Suprapubic skin (tissue), 4 donors: ENCODE measurements at regions not wholly inside any gene's neighbourhood (a gene's known extent, or its start where the extent isn't known, plus 50 kb on each side); places are given as distances from the start of the nearest gene placed in this dataset.

ENCODE experiments used
- DNase-seq, 2 donors: peaks; one replicate each; pipeline ENCODE4 v3.0.0-alpha.2; 2019; ENCODE audit warnings: low spot score in 2 of 2
- H3K27ac ChIP-seq: fragments of 200-600 bp; sonication (generic); one replicate; pipeline ENCODE4 v1.5.1; 2019
- H3K27me3 ChIP-seq: fragments of 200-600 bp; sonication (generic); one replicate; pipeline ENCODE4 v1.5.1; 2019
- H3K36me3 ChIP-seq: fragments of 200-600 bp; sonication (generic); one replicate; pipeline ENCODE4 v1.5.1; 2019
- H3K4me1 ChIP-seq: fragments of 200-600 bp; sonication (generic); one replicate; pipeline ENCODE4 v1.5.1; 2019
- H3K4me3 ChIP-seq: fragments of 200-600 bp; sonication (generic); one replicate; pipeline ENCODE4 v1.5.1; 2019; ENCODE audit warnings: mild to moderate bottlenecking
- H3K9me3 ChIP-seq: fragments of 200-600 bp; sonication (generic); one replicate; pipeline ENCODE4 v1.5.1; 2019
- EP300 ChIP-seq: sonication (generic); formaldehyde crosslinking; IDR thresholded peaks from one replicate; pipeline ENCODE4 v1.6.1; 2017; ENCODE audit warnings: antibody characterized with exemption
- POLR2A ChIP-seq, 2 donors: fragments of 450-650 bp; IDR thresholded peaks; one replicate each; pipeline ENCODE4 v1.6.1; 2017; ENCODE audit warnings: antibody characterized with exemption in 2 of 2, mild to moderate bottlenecking in 2 of 2, moderate library complexity in 2 of 2
- POLR2AphosphoS5 ChIP-seq, 3 donors: sonication (generic); formaldehyde crosslinking; IDR thresholded peaks; one replicate each; pipeline ENCODE4 v1.6.1; 2017; ENCODE audit warnings: antibody characterized with exemption in 3 of 3
- WGBS: methylation state at CpG from one replicate; pipeline ENCODE4 v1.1.5; 2018; 5-methylcytosine and 5-hydroxymethylcytosine counted together
- TF ChIP-seq, protein P1 (sequence below), 2 donors: fragments of 200-600 bp in 1 of 2; fragments of 450-650 bp in 1 of 2; sonication (generic) in 1 of 2; IDR thresholded peaks; one replicate each; pipeline ENCODE4 v1.5.1; 2016 to 2019; ENCODE audit warnings: antibody characterized with exemption in 2 of 2, mild to moderate bottlenecking in 1 of 2, moderate library complexity in 1 of 2

DNA sequence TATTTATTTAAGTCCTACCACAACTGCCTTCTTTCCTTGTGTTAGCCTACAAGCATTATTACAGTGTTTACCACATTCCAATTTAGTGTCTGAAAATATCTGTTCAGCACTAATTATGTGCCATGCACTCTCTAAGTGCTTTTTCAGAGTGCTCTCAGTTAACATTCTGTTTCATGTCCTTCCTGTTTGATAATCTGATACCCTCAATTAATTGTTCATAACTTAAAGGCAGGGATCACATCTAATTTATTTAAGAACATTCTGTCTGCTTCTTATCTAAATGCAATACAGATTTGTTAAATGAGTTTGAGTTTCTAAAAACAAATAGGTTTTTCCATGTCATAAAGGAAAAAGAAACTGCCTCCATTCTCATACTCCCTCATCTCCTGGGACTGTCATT, 649.6 kb upstream of the ATXN8OS start:
- Histone ChIP-seq H3K4me3 (no peak overlapping the region), H3K9me3 (peaks cover 3% of the 10 kb centered on the region), H3K36me3 (no peaks in the 10 kb centered on the region), H3K27ac (no peak overlapping the region), H3K27me3 (no peaks in the 10 kb centered on the region), H3K4me1 (no peaks in the 10 kb centered on the region)
- DNase-seq = no peak
- TF ChIP-seq, protein P1, sequence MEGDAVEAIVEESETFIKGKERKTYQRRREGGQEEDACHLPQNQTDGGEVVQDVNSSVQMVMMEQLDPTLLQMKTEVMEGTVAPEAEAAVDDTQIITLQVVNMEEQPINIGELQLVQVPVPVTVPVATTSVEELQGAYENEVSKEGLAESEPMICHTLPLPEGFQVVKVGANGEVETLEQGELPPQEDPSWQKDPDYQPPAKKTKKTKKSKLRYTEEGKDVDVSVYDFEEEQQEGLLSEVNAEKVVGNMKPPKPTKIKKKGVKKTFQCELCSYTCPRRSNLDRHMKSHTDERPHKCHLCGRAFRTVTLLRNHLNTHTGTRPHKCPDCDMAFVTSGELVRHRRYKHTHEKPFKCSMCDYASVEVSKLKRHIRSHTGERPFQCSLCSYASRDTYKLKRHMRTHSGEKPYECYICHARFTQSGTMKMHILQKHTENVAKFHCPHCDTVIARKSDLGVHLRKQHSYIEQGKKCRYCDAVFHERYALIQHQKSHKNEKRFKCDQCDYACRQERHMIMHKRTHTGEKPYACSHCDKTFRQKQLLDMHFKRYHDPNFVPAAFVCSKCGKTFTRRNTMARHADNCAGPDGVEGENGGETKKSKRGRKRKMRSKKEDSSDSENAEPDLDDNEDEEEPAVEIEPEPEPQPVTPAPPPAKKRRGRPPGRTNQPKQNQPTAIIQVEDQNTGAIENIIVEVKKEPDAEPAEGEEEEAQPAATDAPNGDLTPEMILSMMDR (IDR thresholded peaks at IDR 0.05) = no peak
- TF ChIP-seq POLR2A (IDR thresholded peaks at IDR 0.05) (no peak), EP300 (no peak), POLR2AphosphoS5 (IDR thresholded peaks at IDR 0.05) (no peak)

DNA sequence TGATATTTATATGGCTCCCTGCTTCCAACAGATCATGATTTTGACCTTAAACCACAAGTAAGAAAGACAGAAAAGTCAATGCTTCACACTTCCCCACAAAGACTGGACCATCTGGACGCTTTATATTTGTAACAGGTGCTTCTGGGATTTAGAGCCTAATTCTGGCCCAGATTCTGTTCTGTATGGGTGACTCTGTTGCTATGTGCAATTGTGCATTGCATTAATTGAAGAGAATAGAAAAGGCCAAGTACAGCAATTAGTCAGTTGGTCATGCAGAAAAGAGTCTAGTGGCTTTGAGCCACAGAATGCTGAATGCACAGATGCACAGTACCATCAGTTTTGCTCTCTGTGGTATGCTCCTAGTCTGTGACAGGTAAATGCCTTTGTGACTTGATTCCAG, 657.4 kb upstream of the ATXN8OS start:
- Histone ChIP-seq H3K4me1 (no peaks in the 10 kb centered on the region), H3K27ac (no peak overlapping the region), H3K27me3 (no peaks in the 10 kb centered on the region), H3K9me3 (peaks cover 4% of the 10 kb centered on the region), H3K36me3 (no peaks in the 10 kb centered on the region), H3K4me3 (no peak overlapping the region)
- no peak for TF ChIP-seq EP300
- TF ChIP-seq POLR2AphosphoS5 (IDR thresholded peaks at IDR 0.05) = no peak
- TF ChIP-seq, protein P1 (IDR thresholded peaks at IDR 0.05) = no peak
- no peak for TF ChIP-seq POLR2A (IDR thresholded peaks at IDR 0.05)
- no peak for DNase-seq
- 74% methylated on average over 1 of the region's 1 CpG for whole genome bisulfite sequencing

DNA sequence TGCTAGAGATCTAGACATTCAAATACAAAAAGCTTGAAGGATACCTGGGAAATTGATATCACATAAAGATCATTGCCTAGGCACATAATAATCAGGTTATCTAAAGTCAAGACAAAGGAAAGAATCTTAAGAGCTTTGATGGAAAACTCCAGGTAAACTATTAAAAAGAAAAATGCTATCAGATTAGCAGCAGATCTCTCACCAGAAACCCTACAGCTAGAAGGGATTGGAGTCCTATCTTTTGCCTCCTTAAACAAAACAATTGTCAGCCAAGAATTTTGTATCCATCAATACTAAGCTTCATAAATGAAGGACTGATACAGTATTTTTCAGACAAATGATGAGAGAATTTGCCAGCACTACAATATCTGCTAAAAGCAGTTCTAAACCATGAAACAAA, 682.4 kb upstream of the ATXN8OS start:
- H3K4me1 ChIP-seq = no peaks in the 10 kb centered on the region
- no peak for DNase-seq
- no peak overlapping the region for H3K27ac ChIP-seq
- H3K4me3 ChIP-seq = no peak overlapping the region
- H3K27me3 ChIP-seq = no peaks in the 10 kb centered on the region
- H3K9me3 ChIP-seq = peaks cover 28% of the 10 kb centered on the region
- H3K36me3 ChIP-seq = no peaks in the 10 kb centered on the region
- TF ChIP-seq, protein P1 (IDR thresholded peaks at IDR 0.05) = no peak
- no peak for TF ChIP-seq POLR2A (IDR thresholded peaks at IDR 0.05)
- TF ChIP-seq EP300 = no peak
- TF ChIP-seq POLR2AphosphoS5 (IDR thresholded peaks at IDR 0.05) = no peak

DNA sequence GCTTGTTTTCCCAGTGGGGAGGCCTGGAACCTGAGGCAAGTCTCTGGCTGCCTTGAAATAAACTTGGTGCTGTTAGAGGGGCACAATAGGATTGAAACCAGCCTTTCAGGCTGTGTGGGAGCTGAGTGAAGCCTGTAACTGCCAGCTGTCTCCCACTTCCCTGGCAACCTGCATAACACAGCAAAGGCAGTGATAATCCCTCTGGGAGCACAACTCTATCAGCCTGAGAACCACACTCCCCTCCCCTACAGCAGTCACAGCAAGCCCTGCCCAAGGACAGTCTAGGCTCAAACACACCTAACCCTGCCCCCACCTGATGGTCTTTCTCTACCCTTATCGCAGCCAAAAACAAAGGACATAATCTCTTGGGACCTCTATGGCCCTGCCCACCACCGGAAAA, 683.8 kb upstream of the ATXN8OS start:
- TF ChIP-seq POLR2A (IDR thresholded peaks at IDR 0.05) (no peak), EP300 (no peak), POLR2AphosphoS5 (IDR thresholded peaks at IDR 0.05) (no peak)
- TF ChIP-seq, protein P1 (IDR thresholded peaks at IDR 0.05) = no peak
- Histone ChIP-seq H3K36me3 (no peaks in the 10 kb centered on the region), H3K9me3 (peaks cover 28% of the 10 kb centered on the region), H3K4me1 (no peaks in the 10 kb centered on the region), H3K4me3 (no peak overlapping the region), H3K27me3 (no peaks in the 10 kb centered on the region), H3K27ac (no peak overlapping the region)
- 92% methylated on average over 2 of the region's 2 CpGs for WGBS
- DNase-seq = no peak

DNA sequence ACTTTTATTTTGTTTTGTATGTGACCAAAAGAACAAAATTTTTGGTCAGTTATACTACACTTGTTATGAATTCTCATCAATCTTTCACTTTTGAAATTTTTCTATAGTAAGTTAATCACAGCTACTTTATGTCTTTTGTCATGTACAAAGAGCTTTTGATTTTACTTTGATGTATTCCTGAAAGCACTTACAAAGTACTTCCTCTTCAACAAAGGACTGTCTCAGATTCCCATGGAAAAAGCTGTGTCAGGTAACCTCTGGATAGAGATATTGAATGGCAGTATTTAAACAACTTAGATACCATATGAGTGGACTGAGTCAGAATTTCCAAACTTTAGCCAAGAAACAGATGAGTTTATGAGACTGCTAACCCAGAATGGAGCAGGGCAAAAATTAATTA, 689.3 kb upstream of the ATXN8OS start:
- DNase-seq = no peak
- no peaks in the 10 kb centered on the region for H3K4me1 ChIP-seq
- no peaks in the 10 kb centered on the region for H3K27me3 ChIP-seq
- H3K9me3 ChIP-seq = peaks cover 16% of the 10 kb centered on the region
- H3K36me3 ChIP-seq = no peaks in the 10 kb centered on the region
- TF ChIP-seq POLR2A (IDR thresholded peaks at IDR 0.05) = no peak
- TF ChIP-seq EP300 = no peak
- TF ChIP-seq, protein P1 (IDR thresholded peaks at IDR 0.05) = no peak
- TF ChIP-seq POLR2AphosphoS5 (IDR thresholded peaks at IDR 0.05) = no peak
- H3K4me3 ChIP-seq = no peak overlapping the region
- no peak overlapping the region for H3K27ac ChIP-seq
